HepG2 (cell line): ENCODE measurements at regions not wholly inside any gene's neighbourhood (a gene's known extent, or its start where the extent isn't known, plus 50 kb on each side); places are given as distances from the start of the nearest gene placed in this dataset.

Experiments
- AGO2 ChIP-seq: fragments of 200-400 bp; formaldehyde crosslinking; optimal IDR thresholded peaks from 2 replicates; pipeline ENCODE3; 2017; ENCODE audit warnings: mild to moderate bottlenecking, low read depth, low read length, moderate library complexity
- DZIP1 ChIP-seq: sonication (generic); formaldehyde crosslinking; IDR thresholded peaks from 2 replicates; pipeline ENCODE4 v1.5.0; 2020; ENCODE audit warnings: mild to moderate bottlenecking, missing genetic modification reagents
- FOXC1 ChIP-seq: sonication (generic); formaldehyde crosslinking; IDR thresholded peaks from 2 replicates; pipeline ENCODE4 v1.8.0; 2022; ENCODE audit warnings: mild to moderate bottlenecking, missing genetic modification reagents, borderline replicate concordance
- HDAC1 ChIP-seq: sonication (generic); formaldehyde crosslinking; IDR thresholded peaks from 2 replicates; pipeline ENCODE4 v1.5.1; 2020; ENCODE audit warnings: mild to moderate bottlenecking, missing genetic modification reagents
- KLF12 ChIP-seq: sonication (generic); formaldehyde crosslinking; IDR thresholded peaks from 2 replicates; pipeline ENCODE4 v1.4.0; 2020; ENCODE audit warnings: missing genetic modification reagents, borderline replicate concordance
- MEIS1 ChIP-seq: sonication (generic); formaldehyde crosslinking; IDR thresholded peaks from 2 replicates; pipeline ENCODE4 v1.9.0; 2021; ENCODE audit warnings: mild to moderate bottlenecking, missing genetic modification reagents, moderate library complexity, borderline replicate concordance
- NR2F1 ChIP-seq, 2 experiments: fragments of 450-650 bp in 1 of 2; formaldehyde crosslinking in 1 of 2; IDR thresholded peaks; 2 replicates each; pipeline versions ENCODE4 v1.5.0 to v1.6.1; 2016 to 2020; ENCODE audit warnings: mild to moderate bottlenecking in 1 of 2, missing compliant biosample characterization in 1 of 2, missing genetic modification reagents in 1 of 2, moderate library complexity in 1 of 2
- PBX3 ChIP-seq: sonication (generic); formaldehyde crosslinking; IDR thresholded peaks from 2 replicates; pipeline ENCODE4 v1.8.1; 2023; ENCODE audit warnings: missing genetic modification reagents, inconsistent platforms, borderline replicate concordance
- SP1 ChIP-seq, 2 experiments: fragments of 450-650 bp in 1 of 2; sonication (generic) in 1 of 2; formaldehyde crosslinking in 1 of 2; IDR thresholded peaks; 2 replicates each; pipeline versions ENCODE4 v1.4.0 to v1.6.1; 2016 to 2020; ENCODE audit warnings: missing genetic modification reagents in 1 of 2
- TFAP4 ChIP-seq: sonication (generic); IDR thresholded peaks from 2 replicates; pipeline ENCODE4 v1.6.1; 2016; ENCODE audit warnings: low read depth, borderline replicate concordance
- U2AF1 ChIP-seq: fragments of 200-400 bp; formaldehyde crosslinking; optimal IDR thresholded peaks from 2 replicates; pipeline ENCODE3; 2017; ENCODE audit warnings: mild to moderate bottlenecking, low read depth, low read length
- YEATS2 ChIP-seq: sonication (generic); formaldehyde crosslinking; IDR thresholded peaks from 2 replicates; pipeline ENCODE4 v1.4.0; 2020; ENCODE audit warnings: missing genetic modification reagents, borderline replicate concordance
- ZBTB21 ChIP-seq: sonication (generic); formaldehyde crosslinking; IDR thresholded peaks from 2 replicates; pipeline ENCODE4 v1.4.0; 2020; ENCODE audit warnings: missing genetic modification reagents
- ZFP36L1 ChIP-seq: sonication (generic); formaldehyde crosslinking; IDR thresholded peaks from 2 replicates; pipeline ENCODE4 v1.8.0; 2022; ENCODE audit warnings: mild to moderate bottlenecking, missing genetic modification reagents, moderate library complexity
- ZFP41 ChIP-seq: sonication (generic); formaldehyde crosslinking; IDR thresholded peaks from 2 replicates; pipeline ENCODE4 v1.4.0; 2020; ENCODE audit warnings: mild to moderate bottlenecking, missing genetic modification reagents, borderline replicate concordance
- ZNF138 ChIP-seq: sonication (generic); formaldehyde crosslinking; IDR thresholded peaks from 2 replicates; pipeline ENCODE4 v1.5.0; 2020; ENCODE audit warnings: mild to moderate bottlenecking, low read depth, missing genetic modification reagents
- ZNF263 ChIP-seq: sonication (generic); formaldehyde crosslinking; IDR thresholded peaks from 2 replicates; pipeline ENCODE4 v1.4.0; 2020; ENCODE audit warnings: missing genetic modification reagents
- ZNF276 ChIP-seq: sonication (generic); formaldehyde crosslinking; IDR thresholded peaks from 2 replicates; pipeline ENCODE4 v1.4.0; 2020; ENCODE audit warnings: mild to moderate bottlenecking, low read depth, missing genetic modification reagents
- ZNF354B ChIP-seq: sonication (generic); formaldehyde crosslinking; IDR thresholded peaks from 2 replicates; pipeline ENCODE4 v1.8.0; 2022; ENCODE audit warnings: mild to moderate bottlenecking, missing genetic modification reagents
- ZNF567 ChIP-seq: sonication (generic); formaldehyde crosslinking; IDR thresholded peaks from 2 replicates; pipeline ENCODE4 v1.8.1; 2023; ENCODE audit warnings: mild to moderate bottlenecking, missing genetic modification reagents, borderline replicate concordance
- ZNF672 ChIP-seq: sonication (generic); formaldehyde crosslinking; IDR thresholded peaks from 2 replicates; pipeline ENCODE4 v1.8.1; 2022; ENCODE audit warnings: missing genetic modification reagents
- ZXDC ChIP-seq: sonication (generic); formaldehyde crosslinking; IDR thresholded peaks from 2 replicates; pipeline ENCODE4 v1.5.0; 2020; ENCODE audit warnings: mild to moderate bottlenecking, missing genetic modification reagents

GRCh38 chr6:21505574-21505990 is 88.0 kb upstream of the SOX4 start (continued):
- TF ChIP-seq AGO2 (no peak), ZFP36L1 (CRISPR knock-in tag) (no peak; the same call in 1 of the 2 replicates), NR2F1 (CRISPR knock-in tag; IDR thresholded peaks at IDR 0.05) (peak in 1 of 2 experiments; percentile 56; a peak in 1 of 4 replicates), ZNF138 (CRISPR knock-in tag) (no peak), ZNF276 (CRISPR knock-in tag) (no peak), ZXDC (CRISPR knock-in tag) (no peak), KLF12 (CRISPR knock-in tag) (no peak), PBX3 (CRISPR knock-in tag) (no peak), ZNF567 (CRISPR knock-in tag) (no peak), ZNF354B (CRISPR knock-in tag) (no peak), DZIP1 (CRISPR knock-in tag) (no peak), U2AF1 (no peak), FOXC1 (CRISPR knock-in tag) (no peak), ZNF263 (CRISPR knock-in tag) (no peak), TFAP4 (peak; percentile 76; the same call in 1 of the 2 replicates), ZFP41 (no peak), MEIS1 (CRISPR knock-in tag) (no peak), ZNF672 (CRISPR knock-in tag) (no peak), SP1 (IDR thresholded peaks at IDR 0.05) (no peak), SP1 (CRISPR knock-in tag; IDR thresholded peaks at IDR 0.05) (no peak), ZBTB21 (CRISPR knock-in tag) (no peak), YEATS2 (CRISPR knock-in tag) (no peak), HDAC1 (peak; percentile 87)
